OCI-LY3 (cell line): ENCODE measurements at regions not wholly inside any gene's neighbourhood (a gene's known extent, or its start where the extent isn't known, plus 50 kb on each side); places are given as distances from the start of the nearest gene placed in this dataset.
"Not testable (repeated sequence)": the region's sequence is repeated elsewhere in the genome, so short reads cannot be mapped to it uniquely, and the experiment has no call there.

ENCODE experiments used
- EZH2phosphoT487 ChIP-seq: fragments of 200-600 bp; shearing (Covaris generic); IDR thresholded peaks from 2 replicates; pipeline ENCODE4 v1.6.1; 2018; ENCODE audit warnings: antibody characterized with exemption, mixed run types, low read depth
- TF ChIP-seq, protein P1 (sequence below): fragments of 200-600, 300-600 bp; sonication (generic); IDR thresholded peaks from 2 replicates; pipeline ENCODE4 v1.5.1; 2014; ENCODE audit warnings: antibody characterized with exemption, low read length, low read depth

DNA sequence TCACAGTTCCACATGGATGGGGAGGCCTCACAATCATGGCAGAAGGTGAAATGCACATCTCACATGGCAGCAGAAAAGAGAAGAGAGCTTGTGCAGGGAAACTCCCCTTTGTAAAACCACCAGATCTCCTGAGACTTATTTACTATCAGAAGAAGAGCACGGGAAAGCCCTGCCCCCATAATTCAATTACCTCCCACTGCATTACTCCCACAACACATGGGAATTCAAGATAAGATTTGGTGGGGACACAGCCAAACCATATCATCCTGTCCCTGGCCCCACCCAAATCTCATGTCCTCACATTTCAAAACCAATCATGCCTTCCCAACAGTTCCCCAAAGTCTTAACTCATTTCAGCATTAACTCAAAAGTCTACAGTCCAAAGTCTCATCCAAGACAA lies 90.3 kb upstream of the SLC7A11 start:
- TF ChIP-seq, protein P1, sequence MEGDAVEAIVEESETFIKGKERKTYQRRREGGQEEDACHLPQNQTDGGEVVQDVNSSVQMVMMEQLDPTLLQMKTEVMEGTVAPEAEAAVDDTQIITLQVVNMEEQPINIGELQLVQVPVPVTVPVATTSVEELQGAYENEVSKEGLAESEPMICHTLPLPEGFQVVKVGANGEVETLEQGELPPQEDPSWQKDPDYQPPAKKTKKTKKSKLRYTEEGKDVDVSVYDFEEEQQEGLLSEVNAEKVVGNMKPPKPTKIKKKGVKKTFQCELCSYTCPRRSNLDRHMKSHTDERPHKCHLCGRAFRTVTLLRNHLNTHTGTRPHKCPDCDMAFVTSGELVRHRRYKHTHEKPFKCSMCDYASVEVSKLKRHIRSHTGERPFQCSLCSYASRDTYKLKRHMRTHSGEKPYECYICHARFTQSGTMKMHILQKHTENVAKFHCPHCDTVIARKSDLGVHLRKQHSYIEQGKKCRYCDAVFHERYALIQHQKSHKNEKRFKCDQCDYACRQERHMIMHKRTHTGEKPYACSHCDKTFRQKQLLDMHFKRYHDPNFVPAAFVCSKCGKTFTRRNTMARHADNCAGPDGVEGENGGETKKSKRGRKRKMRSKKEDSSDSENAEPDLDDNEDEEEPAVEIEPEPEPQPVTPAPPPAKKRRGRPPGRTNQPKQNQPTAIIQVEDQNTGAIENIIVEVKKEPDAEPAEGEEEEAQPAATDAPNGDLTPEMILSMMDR, result not testable (repeated sequence)
- not testable (repeated sequence) for TF ChIP-seq EZH2phosphoT487
